ENCODE measurements at regions not wholly inside any gene's neighbourhood (a gene's known extent, or its start where the extent isn't known, plus 50 kb on each side); places are given as distances from the start of the nearest gene placed in this dataset.

GRCh38 chr10:120993089-120993488 is 141.9 kb downstream of the WDR11 start:
- TF ChIP-seq CTCF (IDR thresholded peaks at IDR 0.05; ENCODE audit: insufficient read depth, low read length, poor library complexity, severe bottlenecking) = no peak
- TF ChIP-seq EZH2phosphoT487 (conservative IDR thresholded peaks at IDR 0.05; ENCODE audit: low read length) = no peak
